ENCODE measurements at regions not wholly inside any gene's neighbourhood (a gene's known extent, or its start where the extent isn't known, plus 50 kb on each side); places are given as distances from the start of the nearest gene placed in this dataset.
"Not testable (repeated sequence)": the region's sequence is repeated elsewhere in the genome, so short reads cannot be mapped to it uniquely, and the experiment has no call there.

DNA sequence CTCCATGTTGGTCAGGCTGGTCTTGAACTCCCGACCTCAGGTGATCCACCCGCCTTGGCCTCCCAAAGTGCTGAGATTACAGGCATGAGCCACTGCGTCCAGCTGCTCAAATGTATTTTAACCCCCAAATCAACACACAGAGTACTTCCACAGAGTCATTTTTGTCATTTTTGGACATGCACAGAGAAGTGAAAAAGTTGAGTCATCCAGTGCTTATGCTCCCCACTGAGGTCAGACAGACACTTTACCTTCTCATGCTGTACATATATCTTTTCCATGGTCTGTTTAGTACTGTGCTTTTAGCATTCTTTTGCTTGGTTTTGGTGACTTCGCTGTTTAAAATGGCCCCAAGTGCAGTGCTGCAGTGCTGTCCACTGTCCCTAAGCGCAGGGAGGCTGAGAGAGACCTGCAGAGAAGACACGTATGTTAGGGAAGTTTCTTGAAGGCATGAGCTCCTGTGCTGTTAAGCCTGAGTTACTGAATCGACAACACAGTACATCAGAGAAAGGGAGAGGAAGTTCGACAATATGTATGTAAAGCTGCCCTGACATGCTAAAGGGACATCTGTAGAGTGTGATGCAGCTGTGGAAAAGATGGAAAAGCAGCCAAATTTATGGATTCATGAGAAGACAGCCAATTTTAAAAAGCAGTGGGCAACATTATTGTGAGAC, 69.7 kb downstream of the CDRT15L2 start:
- TF ChIP-seq POLR2A, POLR2AphosphoS5, EP300 (IDR thresholded peaks at IDR 0.05): not testable (repeated sequence)
- TF ChIP-seq, protein P1, sequence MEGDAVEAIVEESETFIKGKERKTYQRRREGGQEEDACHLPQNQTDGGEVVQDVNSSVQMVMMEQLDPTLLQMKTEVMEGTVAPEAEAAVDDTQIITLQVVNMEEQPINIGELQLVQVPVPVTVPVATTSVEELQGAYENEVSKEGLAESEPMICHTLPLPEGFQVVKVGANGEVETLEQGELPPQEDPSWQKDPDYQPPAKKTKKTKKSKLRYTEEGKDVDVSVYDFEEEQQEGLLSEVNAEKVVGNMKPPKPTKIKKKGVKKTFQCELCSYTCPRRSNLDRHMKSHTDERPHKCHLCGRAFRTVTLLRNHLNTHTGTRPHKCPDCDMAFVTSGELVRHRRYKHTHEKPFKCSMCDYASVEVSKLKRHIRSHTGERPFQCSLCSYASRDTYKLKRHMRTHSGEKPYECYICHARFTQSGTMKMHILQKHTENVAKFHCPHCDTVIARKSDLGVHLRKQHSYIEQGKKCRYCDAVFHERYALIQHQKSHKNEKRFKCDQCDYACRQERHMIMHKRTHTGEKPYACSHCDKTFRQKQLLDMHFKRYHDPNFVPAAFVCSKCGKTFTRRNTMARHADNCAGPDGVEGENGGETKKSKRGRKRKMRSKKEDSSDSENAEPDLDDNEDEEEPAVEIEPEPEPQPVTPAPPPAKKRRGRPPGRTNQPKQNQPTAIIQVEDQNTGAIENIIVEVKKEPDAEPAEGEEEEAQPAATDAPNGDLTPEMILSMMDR (IDR thresholded peaks at IDR 0.05): not testable (repeated sequence)

Measured in stomach (tissue), 4 donors.